ENCODE measurements at regions not wholly inside any gene's neighbourhood (a gene's known extent, or its start where the extent isn't known, plus 50 kb on each side); places are given as distances from the start of the nearest gene placed in this dataset.

DNA sequence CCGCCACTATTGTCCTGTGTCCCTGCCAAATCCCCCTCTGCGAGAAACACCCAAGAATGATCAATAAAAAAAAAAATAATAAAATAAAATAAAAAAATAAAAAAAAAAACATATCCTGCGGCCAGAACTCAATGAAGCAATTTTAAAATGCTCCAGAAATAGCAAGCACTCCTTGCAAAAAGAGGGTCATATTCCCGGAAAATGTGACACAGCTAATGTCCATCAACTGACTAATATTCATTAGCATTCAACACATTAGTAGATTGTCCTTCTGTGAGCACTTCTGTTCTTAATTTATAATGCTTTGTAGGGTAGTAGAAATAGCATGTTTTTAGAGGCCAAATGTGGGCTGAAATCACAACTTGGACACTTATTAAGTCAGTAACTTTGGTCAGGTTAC lies 252.3 kb upstream of the SESN3 start:
- DNase-seq (ENCODE audit: low spot score): no peak

DNA sequence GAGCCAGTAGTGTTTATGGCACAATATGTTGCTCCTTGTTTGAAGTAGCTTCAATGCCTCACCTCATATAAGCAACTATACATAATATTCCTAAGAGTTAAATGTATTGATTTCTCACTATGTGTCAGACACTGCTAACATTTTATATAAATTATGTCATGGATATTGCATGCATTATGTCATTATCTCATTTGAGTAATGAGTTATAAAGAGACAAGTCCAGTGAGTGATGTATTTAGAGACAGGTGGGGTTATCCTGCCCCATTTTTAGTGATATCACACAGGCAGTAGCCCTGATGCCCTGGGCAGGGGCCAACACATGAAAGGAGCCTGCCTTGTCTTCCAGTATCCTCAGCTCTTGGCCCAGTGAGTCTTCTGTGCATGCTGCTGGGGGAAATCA lies 247.0 kb upstream of the SESN3 start:
- no peak for DNase-seq (ENCODE audit: low spot score)

DNA sequence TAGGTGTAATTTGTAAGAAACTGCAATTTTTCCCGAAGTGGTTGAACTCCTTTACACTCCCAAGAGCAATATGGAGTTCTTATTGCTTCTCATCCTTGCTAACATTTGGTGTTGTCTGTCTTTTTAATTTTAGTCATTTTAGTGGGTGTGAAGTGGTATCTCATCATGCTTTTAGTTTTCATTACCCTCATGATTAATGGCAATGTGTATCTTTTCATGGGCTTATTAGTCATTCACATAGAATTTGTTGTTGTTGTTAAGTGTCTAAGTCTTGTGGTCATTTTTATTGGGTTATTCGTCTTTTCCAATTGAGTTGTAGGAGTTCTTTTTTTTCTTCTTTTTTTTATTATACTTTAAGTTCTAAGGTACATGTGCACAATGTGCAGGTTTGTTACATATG lies 238.3 kb upstream of the SESN3 start:
- no peak for DNase-seq (ENCODE audit: low spot score)

DNA sequence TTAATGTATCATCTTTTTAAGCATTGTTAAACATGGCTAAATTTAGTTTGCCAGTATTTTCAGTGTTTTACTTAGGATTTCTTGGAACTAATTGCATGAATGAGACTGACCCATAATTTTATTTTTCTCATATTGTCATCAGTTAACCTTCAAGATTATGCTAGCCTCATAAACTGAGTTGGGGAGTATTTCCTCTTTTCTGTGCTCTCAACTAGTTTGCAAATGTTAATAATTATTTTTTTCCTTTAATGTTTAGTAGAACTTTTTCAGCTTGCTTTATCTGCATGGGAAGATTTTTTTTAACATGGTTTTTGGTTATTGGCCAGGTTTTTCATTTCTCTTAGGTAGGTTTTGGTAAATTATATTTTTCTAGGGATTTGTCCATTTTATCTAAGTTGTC lies 235.4 kb upstream of the SESN3 start:
- no peak for DNase-seq (ENCODE audit: low spot score)

DNA sequence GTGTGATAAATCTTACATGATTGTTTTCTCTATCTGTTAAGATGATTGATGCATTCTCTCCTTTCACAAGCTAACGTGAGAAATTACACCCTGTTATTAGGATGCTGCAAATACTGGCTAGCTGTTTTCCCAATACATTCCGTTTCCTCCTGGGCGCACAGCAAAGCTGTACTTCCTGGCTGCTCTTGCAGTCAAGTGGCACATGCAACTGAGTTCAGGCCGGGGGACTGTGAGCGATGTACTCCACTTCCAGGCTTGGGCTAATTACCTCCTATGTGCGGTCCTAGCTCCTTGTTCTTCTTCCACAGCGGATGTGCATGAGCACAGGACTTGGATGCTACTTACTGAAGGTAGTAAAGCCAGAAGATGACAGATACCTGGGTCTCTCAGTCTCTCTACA lies 234.9 kb upstream of the SESN3 start:
- DNase-seq (ENCODE audit: low spot score): no peak

DNA sequence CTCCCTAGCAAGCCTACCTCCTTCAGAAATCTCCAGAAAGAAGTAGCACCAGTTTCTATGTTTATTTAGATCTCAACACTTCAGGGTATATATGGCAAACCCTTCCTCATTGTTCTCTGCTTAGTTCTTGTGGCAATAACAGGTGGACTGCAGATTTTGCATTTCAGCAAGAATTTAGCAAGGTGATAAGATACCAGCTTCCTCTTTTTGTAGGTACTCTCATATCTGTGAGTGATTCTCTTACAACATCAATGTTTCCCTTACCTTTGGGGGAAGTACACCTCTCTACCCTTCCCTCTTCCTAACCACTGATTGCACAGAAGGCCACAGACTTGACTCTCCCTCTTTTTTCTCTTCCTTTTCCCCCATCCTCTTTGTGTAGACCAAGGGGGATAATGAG lies 230.9 kb upstream of the SESN3 start:
- no peak for DNase-seq (ENCODE audit: low spot score)

DNA sequence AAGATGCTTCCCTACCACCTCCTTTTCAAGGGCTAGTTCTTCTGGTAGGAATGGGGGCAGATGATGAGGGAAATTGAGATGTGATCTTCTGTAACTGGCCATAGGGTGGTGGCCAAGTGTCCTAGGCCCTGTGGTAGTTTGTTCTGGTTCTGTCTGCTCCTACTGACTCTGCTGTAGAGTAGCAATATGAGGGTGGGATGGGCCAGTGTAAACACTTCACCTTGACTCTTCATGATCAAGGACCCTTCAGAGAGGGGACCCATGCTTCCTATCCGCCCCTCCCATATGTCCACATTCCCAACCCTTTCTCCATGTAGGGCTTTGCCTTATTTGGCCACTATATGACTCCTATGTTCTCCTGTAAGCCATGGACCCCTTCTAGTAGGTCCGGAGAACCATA lies 230.3 kb upstream of the SESN3 start:
- DNase-seq (ENCODE audit: low spot score): no peak

DNA sequence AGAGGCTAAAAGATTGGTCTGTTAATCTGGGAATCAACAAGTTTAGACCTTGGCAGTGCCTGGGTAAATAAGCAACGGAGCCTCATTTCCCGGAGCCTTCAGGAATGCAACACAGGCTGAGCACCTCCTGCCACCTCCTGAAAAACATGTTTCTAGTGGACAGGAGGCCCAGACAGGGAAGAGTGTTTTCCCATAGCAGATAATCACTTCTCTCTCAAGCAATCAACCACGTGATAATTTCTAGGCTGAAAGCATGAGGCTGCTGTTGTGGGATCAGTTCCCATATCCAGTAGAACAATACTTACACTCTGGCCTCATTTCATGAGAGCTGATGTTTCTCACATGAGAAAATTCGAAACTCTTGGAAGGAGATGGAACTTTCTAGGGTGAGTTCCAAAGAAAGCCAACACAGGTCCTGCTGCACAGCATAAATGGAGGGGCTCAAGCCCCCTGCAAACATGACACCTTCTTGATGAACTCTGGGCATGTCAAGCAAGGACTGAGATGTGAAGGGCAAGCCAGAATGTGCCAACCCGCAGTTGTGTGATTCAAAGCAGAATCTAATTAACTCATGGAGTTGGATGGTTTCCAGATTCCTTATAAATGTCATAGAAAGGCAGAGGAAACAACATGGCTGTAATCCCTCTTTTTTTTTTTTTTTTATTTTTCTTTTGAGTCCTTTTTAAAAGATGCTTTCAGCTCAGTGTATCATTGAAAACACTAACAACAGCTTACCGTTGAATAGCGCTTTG lies 228.5 kb upstream of the SESN3 start:
- DNase-seq (ENCODE audit: low spot score): no peak

DNA sequence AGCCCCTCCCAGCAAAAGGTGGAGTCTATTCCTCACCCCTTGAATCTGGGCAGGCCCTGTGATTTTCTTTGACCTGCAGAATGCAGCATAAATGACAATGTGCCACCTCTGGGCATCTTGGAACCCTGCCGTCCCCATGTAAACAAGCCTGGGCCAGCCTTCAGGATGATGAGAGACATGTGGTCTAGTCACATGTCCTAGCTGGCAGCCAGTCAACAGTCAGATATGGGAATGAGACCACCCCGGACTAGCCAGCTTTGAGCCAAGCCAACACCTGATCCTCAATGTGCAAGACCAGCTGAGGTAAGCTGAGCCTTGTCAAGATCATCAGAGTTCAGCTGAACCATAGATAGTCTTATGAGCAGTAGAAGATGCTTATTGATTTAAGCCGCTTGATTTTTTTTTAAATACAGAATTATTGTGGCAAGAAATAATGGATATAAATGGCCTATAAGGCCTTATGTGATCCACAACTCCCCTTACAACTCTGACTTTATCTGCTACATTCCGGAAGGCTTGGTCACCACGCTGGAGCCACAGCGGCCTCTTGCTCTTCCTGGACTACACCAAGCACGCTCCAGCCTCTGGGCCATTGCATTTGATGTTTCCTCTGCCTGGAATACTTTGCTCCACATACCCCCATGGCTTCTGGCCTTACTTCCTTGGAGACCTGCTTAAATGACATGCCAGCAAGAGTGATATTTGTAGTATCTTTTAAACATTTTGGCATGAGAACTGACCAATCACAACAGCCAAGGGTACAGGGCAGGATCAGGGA lies 225.9 kb upstream of the SESN3 start:
- DNase-seq (ENCODE audit: low spot score): no peak

DNA sequence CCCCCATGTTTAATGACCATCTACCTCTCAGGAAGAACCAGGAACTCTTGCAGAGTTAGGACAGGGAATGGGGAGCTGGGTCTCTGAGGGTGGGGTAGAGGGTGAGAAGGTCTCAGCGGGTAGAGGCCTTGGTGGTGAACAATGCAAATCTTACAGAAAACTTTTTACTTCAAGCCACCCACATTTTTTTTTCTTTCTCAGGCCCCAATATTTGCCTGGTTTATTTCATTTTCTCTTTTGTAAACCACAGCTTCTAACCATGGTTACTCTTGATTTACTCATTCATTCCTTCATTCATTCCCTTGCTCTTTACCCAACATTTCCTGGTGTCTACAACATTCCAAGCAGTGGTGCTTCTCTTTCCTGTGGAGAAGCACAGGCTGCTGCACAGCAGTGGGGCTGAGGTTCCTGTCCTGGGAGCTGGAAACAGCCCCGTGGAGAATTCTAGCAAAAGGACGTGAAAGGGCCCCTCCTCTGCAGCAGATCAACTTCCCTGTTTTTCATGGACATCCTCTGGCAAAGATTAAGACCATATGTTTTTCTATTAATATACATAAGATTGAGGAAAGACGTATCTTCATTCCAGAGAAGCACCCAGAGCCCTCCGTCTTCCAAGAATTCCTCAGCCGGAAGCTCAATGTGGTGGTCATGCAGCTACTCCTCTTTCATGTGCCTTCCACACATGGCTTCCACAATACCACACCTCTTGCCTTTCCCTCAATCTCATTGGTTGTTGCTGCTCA lies 224.4 kb upstream of the SESN3 start:
- no peak for DNase-seq (ENCODE audit: low spot score)

DNA sequence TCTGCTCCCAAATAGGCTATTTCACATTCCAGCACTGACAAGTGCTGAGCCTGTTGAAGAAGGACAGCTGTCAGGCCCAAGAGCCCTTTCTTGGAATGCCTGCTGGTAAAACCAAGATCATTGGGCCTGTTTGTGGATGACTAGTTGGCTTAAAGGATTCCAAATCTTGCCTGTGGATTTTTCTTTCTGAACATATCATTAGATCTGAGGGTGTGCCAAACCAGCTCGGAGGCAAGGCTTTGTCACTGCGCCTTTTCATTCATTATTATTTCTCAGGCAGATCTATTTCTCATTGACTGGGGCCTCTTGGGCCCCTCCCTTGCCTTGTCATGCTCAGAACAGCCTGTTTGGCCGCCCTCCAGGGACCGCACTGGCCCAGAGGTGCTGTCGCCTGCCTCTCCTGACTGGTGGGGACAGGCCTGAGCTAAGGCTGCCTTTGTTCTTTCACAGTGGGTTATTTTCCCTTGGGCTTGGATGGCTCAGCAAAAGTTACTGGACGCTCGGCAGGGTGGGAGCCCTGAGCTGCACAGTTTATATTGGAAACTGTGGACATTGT lies 222.7 kb upstream of the SESN3 start:
- DNase-seq (ENCODE audit: low spot score): no peak

DNA sequence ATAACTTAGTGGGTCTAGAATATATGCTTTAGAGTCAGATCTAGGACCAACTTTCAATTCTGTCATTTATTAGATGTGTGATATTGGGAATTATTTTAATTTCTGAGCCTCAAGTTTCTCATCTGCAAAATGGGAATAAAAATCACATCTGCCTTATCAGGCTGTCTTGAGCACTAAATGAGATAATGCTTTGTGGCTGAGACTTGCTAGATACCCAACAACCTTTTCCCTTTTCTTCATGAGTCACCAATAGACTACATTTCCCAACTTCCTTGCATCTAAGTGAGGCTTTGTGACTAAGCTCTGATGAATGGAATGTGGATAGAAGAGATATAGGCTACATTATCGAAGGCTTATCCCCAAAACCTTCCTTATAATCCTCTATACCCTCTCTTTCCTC lies 220.7 kb upstream of the SESN3 start:
- DNase-seq (ENCODE audit: low spot score): no peak

DNA sequence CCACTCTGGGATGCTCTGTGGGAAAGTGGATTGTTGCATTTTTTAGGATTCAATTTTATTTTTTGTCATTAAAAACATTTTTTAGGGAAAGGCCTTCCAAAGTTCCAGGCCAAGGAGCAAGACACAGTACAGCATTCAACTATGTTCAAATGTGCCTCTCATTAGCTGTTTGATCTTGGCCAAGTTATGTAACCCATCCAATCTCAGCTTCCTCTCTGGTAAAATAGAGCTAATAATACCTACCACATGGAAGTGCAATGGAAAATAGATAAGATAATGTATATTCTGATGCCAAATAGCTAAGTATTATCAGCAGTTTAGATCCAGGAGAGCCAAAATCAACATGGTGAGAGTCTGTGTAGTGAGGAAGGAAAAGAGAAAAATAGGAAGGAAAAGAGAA lies 220.3 kb upstream of the SESN3 start:
- DNase-seq (ENCODE audit: low spot score): no peak

DNA sequence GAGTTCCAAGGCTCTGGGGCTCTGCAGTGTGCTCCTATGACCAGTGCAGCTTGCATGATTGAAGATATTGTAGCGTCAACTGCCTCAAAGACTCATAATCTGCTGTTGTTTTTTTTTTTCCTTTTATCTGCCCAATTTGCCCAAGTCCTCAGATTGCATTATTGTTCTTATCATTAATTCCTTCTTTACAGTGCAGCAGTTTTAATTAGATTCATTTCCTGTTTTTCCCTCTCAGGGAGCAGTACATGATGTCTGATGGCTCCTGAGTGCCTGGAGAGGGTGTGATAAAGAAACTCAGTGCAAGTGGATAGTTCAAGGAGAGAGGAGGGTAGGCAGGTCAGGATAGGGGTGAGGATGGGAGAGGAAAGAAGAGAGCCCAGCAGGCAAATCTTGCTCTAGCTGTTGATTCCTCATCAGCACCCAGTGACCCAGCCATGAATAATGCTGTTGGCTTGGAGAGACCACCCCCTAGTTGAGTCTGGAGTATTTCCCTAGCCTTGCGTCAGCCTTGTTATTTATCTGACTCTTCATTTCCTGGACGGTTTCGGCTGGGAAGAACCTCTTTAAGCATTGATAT lies 219.6 kb upstream of the SESN3 start:
- no peak for DNase-seq (ENCODE audit: low spot score)

DNA sequence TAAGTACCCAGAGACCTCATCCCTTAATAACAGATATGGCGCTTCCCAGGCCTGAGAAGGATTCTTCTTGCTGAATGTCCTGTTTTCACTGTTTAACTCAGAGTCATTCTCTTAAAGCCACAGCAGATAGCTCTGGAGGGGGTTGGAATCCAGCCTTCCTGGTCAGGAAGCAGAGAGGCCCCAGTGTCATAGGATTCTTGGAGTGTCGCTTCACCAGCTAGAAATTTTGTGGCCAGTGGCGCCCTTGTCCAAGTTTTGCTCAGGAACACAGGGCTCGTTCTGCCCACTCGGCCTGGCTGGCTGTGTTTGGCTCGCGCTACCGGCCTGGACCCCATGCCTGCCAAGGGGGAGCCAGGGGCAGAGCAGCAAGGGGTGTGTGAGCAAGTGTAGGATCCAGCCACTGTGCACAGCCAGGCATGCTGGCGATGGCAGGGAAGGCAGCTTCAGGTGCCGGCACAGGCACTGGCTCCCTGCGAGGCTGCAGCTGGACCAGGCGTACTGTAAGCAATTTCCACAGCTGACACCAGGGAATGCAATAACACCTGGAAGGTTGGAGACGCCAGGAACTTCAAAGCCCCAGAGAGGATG lies 214.8 kb upstream of the SESN3 start:
- DNase-seq (ENCODE audit: low spot score): no peak

DNA sequence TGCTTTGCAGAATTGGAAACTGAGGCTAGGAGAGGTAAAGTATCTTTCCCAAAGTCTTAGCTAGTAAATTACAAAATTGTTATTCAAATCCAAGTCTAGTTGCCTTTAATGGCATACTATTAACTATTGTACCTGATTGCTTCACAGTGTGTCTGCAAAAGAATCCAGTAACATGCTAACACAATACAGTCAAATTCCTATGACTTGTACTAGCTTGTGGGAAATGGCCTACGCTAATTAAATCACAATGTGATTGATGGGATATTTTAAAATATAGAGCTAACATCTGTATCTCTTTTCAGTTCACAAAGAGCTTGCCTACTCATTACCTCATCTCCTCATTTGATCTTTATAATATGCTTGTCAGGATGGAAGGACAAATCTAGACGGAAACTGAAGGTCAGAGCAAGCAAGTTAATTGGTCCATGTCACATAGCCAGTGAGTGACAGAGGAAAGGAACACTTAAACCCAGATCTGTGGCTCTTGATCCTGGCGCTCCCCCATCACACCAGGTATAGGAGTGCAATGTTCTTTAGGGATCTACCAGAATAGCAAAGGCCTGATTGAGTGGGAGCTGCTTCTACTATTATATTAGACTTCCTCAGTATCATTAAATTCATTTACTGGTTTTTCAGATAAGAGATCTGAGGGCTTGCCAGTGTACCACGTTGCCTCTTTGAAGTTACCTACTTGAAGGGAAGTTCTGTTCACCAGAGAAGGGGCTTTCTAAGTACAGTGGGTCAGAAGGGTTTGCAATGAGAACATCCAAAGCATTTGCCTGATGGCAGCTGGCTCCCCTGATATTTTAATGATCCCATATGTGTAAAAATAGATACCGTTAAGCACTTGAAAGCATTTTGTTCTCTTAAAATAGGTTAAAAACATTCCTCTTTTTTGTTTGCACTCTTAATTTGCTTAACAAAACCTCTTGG lies 213.6 kb upstream of the SESN3 start:
- DNase-seq (ENCODE audit: low spot score): no peak

DNA sequence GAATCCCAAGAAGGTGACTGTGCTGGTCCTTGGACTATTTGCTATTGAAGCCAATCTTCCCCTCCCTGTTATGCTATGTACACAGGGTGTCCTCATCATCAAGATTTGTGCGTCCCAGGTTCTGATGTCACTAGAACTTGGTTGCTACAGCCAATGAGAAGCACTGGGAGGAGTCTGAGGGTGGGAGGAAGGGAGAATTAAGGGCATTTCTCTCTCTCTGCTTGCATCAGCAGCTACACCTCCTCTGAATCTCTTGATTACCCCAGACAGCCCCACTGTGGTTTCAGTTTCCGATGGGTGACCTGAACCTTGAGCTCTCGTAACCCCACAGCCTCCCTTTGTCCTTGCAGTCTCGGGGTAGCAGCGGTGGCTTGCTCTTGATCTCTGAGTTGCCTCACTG lies 212.4 kb upstream of the SESN3 start:
- no peak for DNase-seq (ENCODE audit: low spot score)

DNA sequence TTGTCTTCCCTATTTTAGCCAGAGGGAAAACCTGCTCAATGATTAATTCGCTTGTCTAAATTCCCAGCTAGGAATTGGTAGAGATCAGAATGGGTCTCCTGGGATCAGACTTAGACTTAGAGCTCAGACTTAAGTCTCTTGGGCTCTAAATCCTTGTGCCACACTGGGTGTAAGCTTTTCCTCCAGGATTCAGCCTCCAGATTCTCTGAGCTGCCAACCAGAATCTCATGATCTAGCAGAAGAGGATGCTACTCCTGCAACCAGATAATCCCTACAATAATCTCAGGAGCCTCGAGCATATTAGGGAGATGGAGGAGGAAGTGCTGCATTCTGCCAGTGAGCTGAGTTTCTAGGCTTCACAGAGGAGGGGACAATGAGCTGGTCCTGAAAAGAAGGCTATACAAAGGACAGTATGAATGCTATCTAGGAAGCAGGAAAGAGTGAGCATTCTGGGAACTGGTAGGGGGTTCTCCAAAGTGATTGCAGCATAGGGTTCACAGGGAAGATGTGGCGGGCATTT lies 211.6 kb upstream of the SESN3 start:
- DNase-seq (ENCODE audit: low spot score): no peak

DNA sequence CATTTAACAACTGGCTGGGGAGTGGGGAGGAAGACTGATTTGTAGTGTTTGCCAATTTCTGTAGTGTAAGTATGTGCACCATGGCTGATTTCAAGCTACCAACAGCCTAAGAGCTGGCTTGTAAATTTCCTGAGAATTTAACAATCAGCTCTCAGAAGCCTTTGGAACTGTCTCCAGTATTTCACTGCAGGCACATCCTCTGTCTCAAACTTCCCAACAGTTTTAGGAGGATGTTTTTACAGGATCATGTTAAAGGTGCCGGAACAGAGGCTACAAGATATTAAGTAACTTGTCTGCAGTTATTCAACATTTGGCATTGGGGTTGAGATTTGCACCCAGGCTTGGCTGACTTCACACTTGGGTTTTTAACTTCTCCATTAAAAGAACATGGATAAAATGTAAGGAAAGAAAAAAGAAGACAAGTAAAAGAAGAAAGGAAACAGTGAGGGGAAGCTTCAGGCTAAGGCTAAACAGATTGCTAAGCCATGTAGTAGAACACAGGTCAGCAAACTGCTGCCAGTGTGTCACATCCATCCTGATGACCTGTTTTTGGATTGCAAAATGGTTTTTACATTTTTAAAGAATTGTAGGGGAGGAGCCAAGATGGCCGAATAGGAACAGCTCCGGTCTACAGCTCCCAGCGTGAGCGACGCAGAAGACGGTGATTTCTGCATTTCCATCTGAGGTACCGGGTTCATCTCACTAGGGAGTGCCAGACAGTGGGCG lies 204.8 kb upstream of the SESN3 start:
- DNase-seq (ENCODE audit: low spot score): no peak

DNA sequence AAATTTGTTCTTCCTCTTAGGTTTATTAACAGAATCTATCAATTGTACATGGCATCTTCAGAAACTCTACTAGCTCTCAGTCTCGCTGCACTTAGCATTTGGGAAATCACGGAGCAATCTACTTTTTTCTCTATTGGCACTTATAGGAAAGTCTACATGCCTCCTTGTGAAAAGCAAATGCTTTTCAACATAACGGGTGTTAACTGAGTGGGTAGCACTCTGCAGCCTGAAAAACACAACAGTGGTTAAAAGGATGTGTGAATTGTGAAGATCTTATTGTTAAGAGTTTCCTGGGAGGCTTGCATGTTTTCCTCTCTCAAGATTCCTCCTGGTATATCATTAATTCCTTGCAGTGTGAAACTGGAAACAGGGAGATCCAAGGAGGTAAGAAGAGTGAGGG lies 204.2 kb upstream of the SESN3 start:
- DNase-seq (ENCODE audit: low spot score): no peak

Data from HuH-7.5 (cell line).